Sigmoid colon (tissue), 6 donors: ENCODE measurements at regions not wholly inside any gene's neighbourhood (a gene's known extent, or its start where the extent isn't known, plus 50 kb on each side); places are given as distances from the start of the nearest gene placed in this dataset.

Experiments used
- DNase-seq: peaks from one replicate; pipeline ENCODE4 v3.0.0-alpha.2; 2019
- H3K27ac ChIP-seq, 4 donors: fragments of 200-600 bp; sonication (generic); one replicate each; pipeline ENCODE4 v1.5.1; 2016 to 2019; ENCODE audit warnings: mild to moderate bottlenecking in 1 of 4
- H3K27me3 ChIP-seq, 3 donors: fragments of 200-600 bp; sonication (generic); one replicate each; pipeline ENCODE4 v1.5.1; 2019; ENCODE audit warnings: mild to moderate bottlenecking in 1 of 3
- H3K36me3 ChIP-seq, 4 donors: fragments of 200-600 bp; sonication (generic); one replicate each; pipeline ENCODE4 v1.5.1; 2016 to 2019
- H3K4me1 ChIP-seq, 4 donors: fragments of 200-600 bp; sonication (generic); one replicate each; pipeline ENCODE4 v1.5.1; 2017 to 2019
- H3K4me3 ChIP-seq, 4 donors: fragments of 200-600 bp; sonication (generic); one replicate each; pipeline ENCODE4 v1.5.1; 2017 to 2019; ENCODE audit warnings: mild to moderate bottlenecking in 2 of 4, moderate library complexity in 1 of 4
- H3K9me3 ChIP-seq, 4 donors: fragments of 200-600 bp in 3 of 4; sonication (generic) in 3 of 4; one replicate each; pipeline versions ENCODE4 v1.5.1 to v1.6.1; 2013 to 2019
- CTCF ChIP-seq, 4 experiments: fragments of 450-650 bp in 3 of 4; fragments of 200-600 bp in 1 of 4; IDR thresholded peaks; one replicate each; pipeline ENCODE4 v1.5.1; 2016 to 2019; ENCODE audit warnings: antibody characterized with exemption in 4 of 4, mild to moderate bottlenecking in 3 of 4, moderate library complexity in 2 of 4
- EP300 ChIP-seq, 4 donors: sonication (generic); formaldehyde crosslinking; IDR thresholded peaks; one replicate each; pipeline ENCODE4 v1.6.1; 2017; ENCODE audit warnings: antibody characterized with exemption in 4 of 4
- POLR2A ChIP-seq, 2 donors: fragments of 450-650 bp; IDR thresholded peaks; one replicate each; pipeline ENCODE4 v1.6.1; 2016; ENCODE audit warnings: antibody characterized with exemption in 2 of 2, mild to moderate bottlenecking in 2 of 2, moderate library complexity in 2 of 2
- POLR2AphosphoS5 ChIP-seq, 4 donors: sonication (generic); formaldehyde crosslinking; IDR thresholded peaks; one replicate each; pipeline ENCODE4 v1.6.1; 2017; ENCODE audit warnings: antibody characterized with exemption in 4 of 4
- WGBS, 2 donors: extraction: QIAGEN DNeasy Blood & Tissue Kit; methylation state at CpG; one replicate each; pipeline ENCODE4 v1.1.7; 2013; 5-methylcytosine and 5-hydroxymethylcytosine counted together
- intact Hi-C: fragments of 100-400 bp; cut with DNase I; formaldehyde crosslinking; loops from one replicate; pipeline ENCODE4 v1.15.1; 2023
- donor health status: healthy with polysubstance abuse.
- donor health status: healthy.

GRCh38 chr2:21281384-21281783 lies 157.6 kb downstream of the TDRD15 start:
- Histone ChIP-seq H3K27ac (no peak overlapping the region), H3K27me3 (no peaks in the 10 kb centered on the region), H3K9me3 (no peaks in the 10 kb centered on the region), H3K4me1 (peaks cover 0 to 12% (median 9%) of the 10 kb centered on the region in 4 donors), H3K36me3 (no peaks in the 10 kb centered on the region), H3K4me3 (no peak overlapping the region)
- intact Hi-C loops, result no loop called here
- TF ChIP-seq EP300 (IDR thresholded peaks at IDR 0.05) (no peak), POLR2AphosphoS5 (IDR thresholded peaks at IDR 0.05) (no peak), POLR2A (IDR thresholded peaks at IDR 0.05) (no peak), CTCF (IDR thresholded peaks at IDR 0.05) (no peak)
- no peak for DNase-seq

- Histone ChIP-seq H3K27me3 (no peaks in the 10 kb centered on the region), H3K4me3 (no peak overlapping the region), H3K9me3 (no peaks in the 10 kb centered on the region), H3K4me1 (peaks cover 0 to 8% (median 6%) of the 10 kb centered on the region in 4 donors), H3K36me3 (no peaks in the 10 kb centered on the region), H3K27ac (no peak overlapping the region)
- TF ChIP-seq EP300 (IDR thresholded peaks at IDR 0.05) (no peak), POLR2A (IDR thresholded peaks at IDR 0.05) (no peak), POLR2AphosphoS5 (IDR thresholded peaks at IDR 0.05) (no peak), CTCF (IDR thresholded peaks at IDR 0.05) (no peak)
- no peak for DNase-seq
- WGBS, 2 donors, result 61 to 72% methylated on average over 8 of the region's 8 CpGs
- intact Hi-C loops, result no loop called here
Measured at GRCh38 chr2:21281791-21282514, 158.2 kb downstream of the TDRD15 start.

- no peaks in the 10 kb centered on the region for H3K9me3 ChIP-seq
- peaks cover 0 to 3% (median under 1%) of the 10 kb centered on the region in 4 donors for H3K4me1 ChIP-seq
- intact Hi-C loops, result no loop called here
- H3K27ac ChIP-seq, result no peak overlapping the region
- no peaks in the 10 kb centered on the region for H3K27me3 ChIP-seq
- TF ChIP-seq CTCF (IDR thresholded peaks at IDR 0.05) (no peak), POLR2AphosphoS5 (IDR thresholded peaks at IDR 0.05) (no peak), POLR2A (IDR thresholded peaks at IDR 0.05) (no peak), EP300 (IDR thresholded peaks at IDR 0.05) (no peak)
- H3K4me3 ChIP-seq, result no peak overlapping the region
- no peaks in the 10 kb centered on the region for H3K36me3 ChIP-seq
- DNase-seq, result no peak
- WGBS, 2 donors, result 70 to 90% methylated on average over 2 of the region's 2 CpGs
Measured at GRCh38 chr2:21282515-21282898, 158.7 kb downstream of the TDRD15 start.

- 73 to 83% methylated on average over 2 of the region's 2 CpGs for WGBS, 2 donors
- intact Hi-C loops, result no loop called here
- Histone ChIP-seq H3K36me3 (no peaks in the 10 kb centered on the region), H3K27ac (peak overlapping the region in 1 of 4 donors; percentile 39), H3K9me3 (no peaks in the 10 kb centered on the region), H3K27me3 (no peaks in the 10 kb centered on the region), H3K4me1 (peaks cover 0 to 29% (median 15%) of the 10 kb centered on the region in 4 donors), H3K4me3 (no peak overlapping the region)
- DNase-seq, result no peak
- no peak for TF ChIP-seq POLR2A (IDR thresholded peaks at IDR 0.05)
- TF ChIP-seq CTCF (IDR thresholded peaks at IDR 0.05), result no peak
- no peak for TF ChIP-seq POLR2AphosphoS5 (IDR thresholded peaks at IDR 0.05)
- TF ChIP-seq EP300 (IDR thresholded peaks at IDR 0.05), result no peak
Measured at GRCh38 chr2:21288299-21288698, 164.5 kb downstream of the TDRD15 start.
